HepG2 (cell line): ENCODE measurements at regions not wholly inside any gene's neighbourhood (a gene's known extent, or its start where the extent isn't known, plus 50 kb on each side); places are given as distances from the start of the nearest gene placed in this dataset.

Experiments
- ATAC-seq: fragments of 200-7000 bp; cut with Tn5 transposase; 3 replicates; pipeline ENCODE4 v1.9.1; 2020; ENCODE audit warnings: mild to moderate bottlenecking, moderate library complexity
- BruUV-seq: library from RNA; stranded (reverse); fragments of 400-500 nt; replicated peaks from 2 replicates; lab custom pipeline; 2021; lab: Mats Ljungman, UMichigan
- CTCF ChIA-PET: fragments of 300-600 bp; formaldehyde crosslinking; extraction: SDS; loops from one replicate; lab custom pipeline; 2021; ENCODE audit warnings: low total read pairs, inconsistent platforms, low intra/inter-chr PET ratio; lab: Yijun Ruan, JAX
- POLR2A ChIA-PET: fragments of 350-600 bp; sonication (Branson Sonifier 250); formaldehyde crosslinking; loops from one replicate; lab custom pipeline; 2020; ENCODE audit warnings: antibody characterized with exemption, inconsistent platforms; lab: Yijun Ruan, JAX
- DNase-seq: peaks from one replicate; pipeline ENCODE4 v3.0.0-alpha.2; 2015; ENCODE audit warnings: low spot score
- FAIRE-seq: peaks from 3 replicates; lab custom pipeline; 2011; peaks lifted over from hg19 to GRCh38; lab: Jason Lieb, UNC
- H2AFZ ChIP-seq: one replicate; pipeline ENCODE4 v1.6.1; 2011; ENCODE audit warnings: low read length, inconsistent platforms
- H3K27ac ChIP-seq: fragments of 300-600 bp; 3 replicates; pipeline ENCODE4 v1.8.0; 2011; ENCODE audit warnings: mixed run types, mild to moderate bottlenecking, mixed read lengths, low read length, inconsistent platforms; ENCODE audit not compliant: insufficient read depth; ENCODE audit errors: extremely low read length
- H3K27me3 ChIP-seq, 2 experiments: fragments of 200-600 bp in 1 of 2; 2 replicates in 1 of 2; 3 replicates in 1 of 2; pipeline versions ENCODE4 v1.6.0 to v1.8.0; 2011; ENCODE audit warnings: low read length in 2 of 2, mild to moderate bottlenecking in 2 of 2, moderate library complexity in 2 of 2, inconsistent platforms in 1 of 2; ENCODE audit not compliant: insufficient read depth in 2 of 2, control insufficient read depth in 1 of 2
- H3K36me3 ChIP-seq, 2 experiments: fragments of 200-600 bp in 1 of 2; replicated peaks in 1 of 2; 2 replicates in 1 of 2; 3 replicates in 1 of 2; pipeline versions ENCODE4 v1.5.1 to v1.8.0; 2011; ENCODE audit warnings: low read length in 2 of 2, inconsistent platforms in 1 of 2; ENCODE audit not compliant: insufficient read depth in 2 of 2, control insufficient read depth in 1 of 2
- H3K4me1 ChIP-seq: 2 replicates; pipeline ENCODE4 v1.5.1; 2012; ENCODE audit warnings: low read length, inconsistent platforms; ENCODE audit not compliant: insufficient read depth
- H3K4me2 ChIP-seq: 2 replicates; pipeline ENCODE4 v1.6.0; 2011; ENCODE audit warnings: low read depth, low read length, inconsistent platforms
- H3K4me3 ChIP-seq, 3 experiments: fragments of 200-600 bp in 1 of 3; sonication (generic), shearing (Covaris generic) in 1 of 3; replicated peaks in 1 of 3; 2 replicates each; pipeline ENCODE4 v1.5.1; 2011 to 2016; ENCODE audit warnings: low read length in 3 of 3, inconsistent platforms in 2 of 3, low read depth in 2 of 3, mild to moderate bottlenecking in 2 of 3, control low read depth in 1 of 3, mixed read lengths in 1 of 3; ENCODE audit not compliant: insufficient read depth in 1 of 3
- H3K79me2 ChIP-seq: one replicate; pipeline ENCODE4 v1.6.1; 2011; ENCODE audit warnings: low read length, inconsistent platforms; ENCODE audit not compliant: insufficient read depth
- H3K9ac ChIP-seq: 2 replicates; pipeline ENCODE4 v1.6.0; 2011; ENCODE audit warnings: mild to moderate bottlenecking, low read depth, low read length, inconsistent platforms; ENCODE audit not compliant: insufficient read depth
- H3K9me3 ChIP-seq: 2 replicates; pipeline ENCODE4 v1.5.1; 2012; ENCODE audit warnings: mild to moderate bottlenecking, low read length
- H4K20me1 ChIP-seq: 2 replicates; pipeline ENCODE4 v1.6.0; 2011; ENCODE audit warnings: inconsistent platforms, mild to moderate bottlenecking, low read length, moderate library complexity; ENCODE audit not compliant: insufficient read depth
- ARNT2 ChIP-seq: sonication (generic); formaldehyde crosslinking; IDR thresholded peaks from 2 replicates; pipeline ENCODE4 v1.8.0; 2022; ENCODE audit warnings: mild to moderate bottlenecking, low read depth, missing genetic modification reagents, moderate library complexity
- ATRX ChIP-seq: sonication (generic); formaldehyde crosslinking; IDR thresholded peaks from 2 replicates; pipeline ENCODE4 v1.4.0; 2020; ENCODE audit warnings: missing genetic modification reagents, borderline replicate concordance
- BATF2 ChIP-seq: sonication (generic); formaldehyde crosslinking; IDR thresholded peaks from 2 replicates; pipeline ENCODE4 v1.8.0; 2022; ENCODE audit warnings: mild to moderate bottlenecking, missing genetic modification reagents, moderate library complexity
- CBFB ChIP-seq: sonication (generic); formaldehyde crosslinking; IDR thresholded peaks from 2 replicates; pipeline ENCODE4 v1.4.0; 2020; ENCODE audit warnings: missing genetic modification reagents
- CBX5 ChIP-seq: sonication (generic); formaldehyde crosslinking; IDR thresholded peaks from 2 replicates; pipeline ENCODE4 v1.4.0; 2020; ENCODE audit warnings: missing genetic modification reagents, borderline replicate concordance
- HNF4G ChIP-seq, 2 experiments: sonication (generic) in 1 of 2; formaldehyde crosslinking in 1 of 2; IDR thresholded peaks; 2 replicates each; pipeline versions ENCODE4 v1.4.0 to v1.6.1; 2011 to 2020; ENCODE audit warnings: borderline replicate concordance in 2 of 2, low read depth in 2 of 2, mild to moderate bottlenecking in 2 of 2, low read length in 1 of 2, missing genetic modification reagents in 1 of 2, moderate library complexity in 1 of 2
- IKZF5 ChIP-seq: IDR thresholded peaks from 2 replicates; pipeline ENCODE4 v1.6.1; 2018; ENCODE audit warnings: missing genetic modification reagents, mild to moderate bottlenecking, missing compliant biosample characterization
- MEF2D ChIP-seq: sonication (generic); formaldehyde crosslinking; IDR thresholded peaks from 2 replicates; pipeline ENCODE4 v1.5.1; 2020; ENCODE audit warnings: mild to moderate bottlenecking, missing genetic modification reagents
- MEIS1 ChIP-seq: sonication (generic); formaldehyde crosslinking; IDR thresholded peaks from 2 replicates; pipeline ENCODE4 v1.9.0; 2021; ENCODE audit warnings: mild to moderate bottlenecking, missing genetic modification reagents, moderate library complexity, borderline replicate concordance
- NPAS2 ChIP-seq: sonication (generic); formaldehyde crosslinking; IDR thresholded peaks from 2 replicates; pipeline ENCODE4 v1.8.0; 2022; ENCODE audit warnings: mild to moderate bottlenecking, missing genetic modification reagents, borderline replicate concordance
- PCBP1 ChIP-seq: fragments of 200-400 bp; formaldehyde crosslinking; IDR thresholded peaks from 2 replicates; pipeline ENCODE4 v1.6.1; 2017; ENCODE audit warnings: mild to moderate bottlenecking, low read depth, low read length, borderline replicate concordance
- PTBP1 ChIP-seq: fragments of 200-400 bp; formaldehyde crosslinking; IDR thresholded peaks from 2 replicates; pipeline ENCODE4 v1.6.1; 2018; ENCODE audit warnings: low read length, low read depth; ENCODE audit not compliant: poor library complexity, severe bottlenecking
- RFXANK ChIP-seq: IDR thresholded peaks from 2 replicates; pipeline ENCODE4 v1.6.1; 2016
- ZFP36L1 ChIP-seq: sonication (generic); formaldehyde crosslinking; IDR thresholded peaks from 2 replicates; pipeline ENCODE4 v1.8.0; 2022; ENCODE audit warnings: mild to moderate bottlenecking, missing genetic modification reagents, moderate library complexity
- ZFX ChIP-seq: sonication (generic); formaldehyde crosslinking; IDR thresholded peaks from 2 replicates; pipeline ENCODE4 v1.4.0; 2020; ENCODE audit warnings: mild to moderate bottlenecking, low read depth, missing genetic modification reagents, moderate library complexity
- ZNF296 ChIP-seq: sonication (generic); formaldehyde crosslinking; conservative IDR thresholded peaks from 2 replicates; pipeline ENCODE4 v1.5.0; 2020; ENCODE audit warnings: mild to moderate bottlenecking, missing genetic modification reagents
- ZNF772 ChIP-seq: sonication (generic); formaldehyde crosslinking; IDR thresholded peaks from 2 replicates; pipeline ENCODE4 v1.5.0; 2020; ENCODE audit warnings: mild to moderate bottlenecking, missing genetic modification reagents
- ZSCAN22 ChIP-seq: sonication (generic); formaldehyde crosslinking; IDR thresholded peaks from 2 replicates; pipeline ENCODE4 v1.4.0; 2020; ENCODE audit warnings: mild to moderate bottlenecking, missing genetic modification reagents
- WGBS: methylation state at CpG from one replicate; pipeline ENCODE4 v1.1.6; 2017; ENCODE audit warnings: low lambda C conversion rate; 5-methylcytosine and 5-hydroxymethylcytosine counted together
- in situ Hi-C: cut with HindIII; loops from 2 replicates; pipeline ENCODE4 v1.10.0; 2017; ENCODE audit warnings: low pct_unique_long_range_greater_than_20kb; ENCODE audit not compliant: extremely low pct_ligation_motif_present
- intact Hi-C: fragments of 100-400 bp; cut with micrococcal nuclease; formaldehyde crosslinking; loops from one replicate; pipeline ENCODE4 v1.10.0; 2022; ENCODE audit not compliant: unreplicated experiment

GRCh38 chr19:29267701-29268100 is 54.8 kb upstream of the UQCRFS1 start:
- H4K20me1 ChIP-seq, result no peaks in the 10 kb centered on the region
- TF ChIP-seq ZFX (CRISPR knock-in tag) (no peak), MEF2D (CRISPR knock-in tag) (no peak), PCBP1 (no peak), ZNF772 (no peak), ZNF296 (CRISPR knock-in tag) (no peak), HNF4G (IDR thresholded peaks at IDR 0.05; ENCODE audit: borderline replicate concordance, low read depth, low read length) (no peak), HNF4G (CRISPR knock-in tag; IDR thresholded peaks at IDR 0.05; ENCODE audit: borderline replicate concordance, low read depth) (no peak), RFXANK (CRISPR knock-in tag) (no peak), MEIS1 (CRISPR knock-in tag) (no peak)
- TF ChIP-seq, all 625 proteins: peak for 0

GRCh38 chr19:29268103-29268502 is 55.2 kb upstream of the UQCRFS1 start:
- H3K36me3 ChIP-seq, result no peaks in the 10 kb centered on the region
- CTCF ChIA-PET, result no interaction called here
- TF ChIP-seq ZFP36L1 (CRISPR knock-in tag) (no peak), ATRX (CRISPR knock-in tag) (no peak), ARNT2 (no peak), IKZF5 (CRISPR knock-in tag) (no peak), CBFB (CRISPR knock-in tag) (no peak), CBX5 (CRISPR knock-in tag) (no peak), PTBP1 (no peak), BATF2 (CRISPR knock-in tag) (no peak), NPAS2 (CRISPR knock-in tag) (no peak), ZSCAN22 (CRISPR knock-in tag) (no peak)

More at GRCh38 chr19:29267701-29268100, 54.8 kb upstream of the UQCRFS1 start:
- peaks cover 0 to 5% of the 10 kb centered on the region in 2 experiments; a peak in 1 of 5 replicates for H3K27me3 ChIP-seq
- DNase-seq (no peak), FAIRE-seq (no peak), ATAC-seq (no peak)
- BruUV-seq, result no TSS peak
- no peaks in the 10 kb centered on the region for H3K9me3 ChIP-seq
- no peak overlapping the region for H3K4me2 ChIP-seq
- no peaks in the 10 kb centered on the region for H3K4me1 ChIP-seq
- in situ Hi-C loops (loop anchor here (10.0 kb wide), 1 partner anchor 533 kb away; no protein-coding TSS in a partner anchor), intact Hi-C loops (no loop called here)
- H3K36me3 ChIP-seq, result no peaks in the 10 kb centered on the region
- H2AFZ ChIP-seq, result no peak overlapping the region
- H3K27ac ChIP-seq, result no peak overlapping the region
- no peak overlapping the region for H3K9ac ChIP-seq
- ChIA-PET CTCF (no interaction called here), POLR2A (no interaction called here)
- no peak overlapping the region for H3K4me3 ChIP-seq
- WGBS, result 45% methylated on average over 8 of the region's 8 CpGs
- H3K79me2 ChIP-seq, result no peaks in the 10 kb centered on the region

More at GRCh38 chr19:29268103-29268502, 55.2 kb upstream of the UQCRFS1 start:
- no peak overlapping the region for H3K9ac ChIP-seq
- no peaks in the 10 kb centered on the region for H4K20me1 ChIP-seq
- no peak overlapping the region for H3K27ac ChIP-seq
- intact Hi-C loops, result no loop called here
- in situ Hi-C loops, result loop anchor here (10.0 kb wide), 1 partner anchor 533 kb away; no protein-coding TSS in a partner anchor
- no peak overlapping the region for H3K4me2 ChIP-seq
- H3K4me1 ChIP-seq, result no peaks in the 10 kb centered on the region
- peaks cover 0 to 5% of the 10 kb centered on the region in 2 experiments; a peak in 1 of 5 replicates for H3K27me3 ChIP-seq
- ATAC-seq (no peak), FAIRE-seq (no peak), DNase-seq (no peak)
- no peaks in the 10 kb centered on the region for H3K79me2 ChIP-seq
- BruUV-seq, result no TSS peak
- H2AFZ ChIP-seq, result no peak overlapping the region
- POLR2A ChIA-PET, result no interaction called here
- WGBS, result 26% methylated on average over 14 of the region's 17 CpGs
- H3K4me3 ChIP-seq, result no peak overlapping the region
- H3K9me3 ChIP-seq, result no peaks in the 10 kb centered on the region
